Central memory CD4-positive, alpha-beta T cell (primary cell): ENCODE measurements at regions not wholly inside any gene's neighbourhood (a gene's known extent, or its start where the extent isn't known, plus 50 kb on each side); places are given as distances from the start of the nearest gene placed in this dataset.
"Not testable (repeated sequence)": the region's sequence is repeated elsewhere in the genome, so short reads cannot be mapped to it uniquely, and the experiment has no call there.

Source experiments
- DNase-seq: peaks from one replicate; pipeline ENCODE4 v3.0.0; 2022

- DNase-seq = peak; percentile 37
Observed at GRCh38 chr14:49946320-49947141, 53.6 kb downstream of the ARF6 start.

- no peak for DNase-seq
Observed at GRCh38 chr14:49947506-49947905, 54.6 kb downstream of the ARF6 start.

- DNase-seq = no peak
Observed at GRCh38 chr14:49950275-49951228, 57.7 kb downstream of the ARF6 start.

- DNase-seq = no peak
Observed at GRCh38 chr14:49951229-49951607, 58.3 kb downstream of the ARF6 start.

GRCh38 chr14:49951691-49952345, 58.9 kb downstream of the ARF6 start:
- DNase-seq = no peak

GRCh38 chr14:49953196-49953595, 60.3 kb downstream of the ARF6 start:
- no peak for DNase-seq

GRCh38 chr14:49954171-49954631, 61.3 kb downstream of the ARF6 start:
- DNase-seq = no peak

GRCh38 chr14:49955024-49955423, 62.1 kb downstream of the ARF6 start:
- no peak for DNase-seq

GRCh38 chr14:49957089-49957852, 64.4 kb downstream of the ARF6 start:
- DNase-seq = no peak

- peak; percentile 39 for DNase-seq
Observed at GRCh38 chr14:49959822-49960408, 67.0 kb downstream of the ARF6 start.

GRCh38 chr14:49960453-49960852, 67.6 kb downstream of the ARF6 start:
- no peak for DNase-seq

- DNase-seq = no peak
Observed at GRCh38 chr14:49961270-49962222, 68.7 kb downstream of the ARF6 start.

GRCh38 chr14:49962621-49963020, 69.7 kb downstream of the ARF6 start:
- DNase-seq = no peak

GRCh38 chr14:49965068-49965651, 72.3 kb downstream of the ARF6 start:
- DNase-seq = not testable (repeated sequence)

- no peak for DNase-seq
Observed at GRCh38 chr14:49966304-49966809, 73.5 kb downstream of the ARF6 start.

GRCh38 chr14:49966971-49967630, 74.2 kb downstream of the ARF6 start:
- no peak for DNase-seq

GRCh38 chr14:49969961-49970360, 77.1 kb downstream of the ARF6 start:
- DNase-seq = no peak

- DNase-seq = no peak
Observed at GRCh38 chr14:49970474-49971147, 77.7 kb downstream of the ARF6 start.
